ENCODE measurements at regions not wholly inside any gene's neighbourhood (a gene's known extent, or its start where the extent isn't known, plus 50 kb on each side); places are given as distances from the start of the nearest gene placed in this dataset.
A peak's percentile ranks its signal among the peaks of the same experiment; 100 is the strongest.

- Histone ChIP-seq H3K27me3 (ENCODE audit: insufficient read depth, poor library complexity, severe bottlenecking) (no peaks in the 10 kb centered on the region), H3K4me3 (replicated peaks; ENCODE audit: insufficient read depth, low read length) (no peak overlapping the region), H3K27ac (replicated peaks) (no peak overlapping the region)
- peak in 1 of 2 experiments; percentile 47 for DNase-seq (ENCODE audit: low read depth in 1 of 2, low spot score in 1 of 2)
- TF ChIP-seq POLR2AphosphoS5 (IDR thresholded peaks at IDR 0.05; ENCODE audit: low read depth), result no peak
- peak; percentile 76 for TF ChIP-seq CTCF (IDR thresholded peaks at IDR 0.05; ENCODE audit: insufficient read depth, low read length)
These were observed 304.9 kb downstream of the CDH26 start for GRCh38 chr20:60262967-60263603.

GRCh38 chr20:60263725-60264709 is 305.8 kb downstream of the CDH26 start:
- H3K27ac ChIP-seq (replicated peaks), result no peak overlapping the region
- DNase-seq (ENCODE audit: low read depth in 1 of 2, low spot score in 1 of 2), result no peak
- TF ChIP-seq SPI1 (IDR thresholded peaks at IDR 0.05; ENCODE audit: borderline replicate concordance, low read depth) (no peak), POLR2AphosphoS5 (IDR thresholded peaks at IDR 0.05; ENCODE audit: low read depth) (no peak), CTCF (IDR thresholded peaks at IDR 0.05; ENCODE audit: insufficient read depth, low read length) (no peak), GABPA (IDR thresholded peaks at IDR 0.05; ENCODE audit: low read depth) (no peak), REST (IDR thresholded peaks at IDR 0.05; ENCODE audit: insufficient replicate concordance, low read depth) (no peak)
- H3K4me3 ChIP-seq (replicated peaks; ENCODE audit: insufficient read depth, low read length), result no peak overlapping the region
- no peaks in the 10 kb centered on the region for H3K27me3 ChIP-seq (ENCODE audit: insufficient read depth, poor library complexity, severe bottlenecking)

DNA sequence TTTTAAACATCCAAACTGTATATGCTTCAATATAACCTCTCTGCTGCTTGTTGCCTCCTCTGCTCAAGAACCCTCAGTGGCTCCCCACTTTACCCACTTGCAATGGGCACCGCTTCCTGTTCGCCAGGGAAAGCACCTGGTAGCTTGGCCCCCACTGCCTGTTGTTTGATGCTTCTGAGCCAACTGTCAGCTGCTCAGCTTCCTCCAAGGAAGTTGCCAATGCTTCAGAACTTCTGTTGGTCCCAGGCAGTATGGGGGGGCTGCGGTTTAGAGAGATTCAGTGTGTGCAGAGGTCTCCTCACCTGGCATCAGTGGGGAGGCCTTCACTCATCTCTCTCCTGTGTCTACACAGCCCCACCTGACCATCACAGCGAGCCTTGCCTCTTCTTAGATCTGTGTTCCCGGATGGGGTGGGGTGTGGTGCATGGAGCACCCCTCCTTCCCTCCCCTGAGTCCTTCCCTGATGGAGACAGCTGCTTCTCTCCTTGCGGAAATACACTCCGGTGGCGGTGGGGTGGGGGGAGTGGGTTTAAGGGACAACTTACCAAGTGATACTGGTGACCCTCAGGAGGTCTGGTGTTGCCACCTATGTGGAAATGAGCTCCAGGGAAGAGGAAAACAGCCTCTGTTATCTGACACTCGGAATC is 308.1 kb downstream of the CDH26 start:
- Histone ChIP-seq H3K27me3 (ENCODE audit: insufficient read depth, poor library complexity, severe bottlenecking) (no peaks in the 10 kb centered on the region), H3K27ac (replicated peaks) (no peak overlapping the region), H3K4me3 (replicated peaks; ENCODE audit: insufficient read depth, low read length) (no peak overlapping the region)
- TF ChIP-seq CTCF (IDR thresholded peaks at IDR 0.05; ENCODE audit: insufficient read depth, low read length) (no peak), GABPA (IDR thresholded peaks at IDR 0.05; ENCODE audit: low read depth) (no peak), POLR2AphosphoS5 (IDR thresholded peaks at IDR 0.05; ENCODE audit: low read depth) (no peak; the same call in 1 of the 2 replicates), REST (IDR thresholded peaks at IDR 0.05; ENCODE audit: insufficient replicate concordance, low read depth) (no peak), SPI1 (IDR thresholded peaks at IDR 0.05; ENCODE audit: borderline replicate concordance, low read depth) (no peak)
- peak in 1 of 2 experiments; percentile 57 for DNase-seq (ENCODE audit: low read depth in 1 of 2, low spot score in 1 of 2)

All from HL-60 (cell line).